A673 (cell line): ENCODE measurements at regions not wholly inside any gene's neighbourhood (a gene's known extent, or its start where the extent isn't known, plus 50 kb on each side); places are given as distances from the start of the nearest gene placed in this dataset.

Source experiments
- BruUV-seq: library from RNA; stranded (reverse); fragments of 400-500 nt; replicated peaks from 2 replicates; lab custom pipeline; 2021; lab: Mats Ljungman, UMichigan
- CTCF ChIA-PET: fragments of 300-600 bp; sonication (Branson Sonifier 250); formaldehyde crosslinking; loops from one replicate; lab custom pipeline; 2022; ENCODE audit warnings: antibody characterized with exemption; lab: Charles Lee
- POLR2A ChIA-PET: fragments of 300-600 bp; sonication (Branson Sonifier 250); formaldehyde crosslinking; loops from one replicate; lab custom pipeline; 2022; ENCODE audit warnings: antibody characterized with exemption; ENCODE audit not compliant: low non-redundant PET; lab: Charles Lee
- DNase-seq: peaks from one replicate; pipeline ENCODE4 v3.0.0-alpha.2; 2015; ENCODE audit warnings: low spot score
- H3K27ac ChIP-seq: fragments of 200-600 bp; sonication (generic); 2 replicates; pipeline ENCODE4 v1.5.1; 2016; ENCODE audit warnings: mixed run types, low read depth, mild to moderate bottlenecking, mixed read lengths, antibody characterized with exemption, low read length; ENCODE audit not compliant: poor library complexity, severe bottlenecking
- H3K27me3 ChIP-seq: fragments of 200-600 bp; sonication (generic); replicated peaks from 2 replicates; pipeline ENCODE4 v1.6.1; 2017; ENCODE audit warnings: mixed run types, low read depth, mild to moderate bottlenecking, mixed read lengths, antibody characterized with exemption, low read length; ENCODE audit not compliant: insufficient read depth, poor library complexity
- H3K36me3 ChIP-seq: fragments of 200-600 bp; sonication (generic); 2 replicates; pipeline ENCODE4 v1.6.1; 2016; ENCODE audit warnings: mixed run types, mild to moderate bottlenecking, mixed read lengths, antibody characterized with exemption, low read length; ENCODE audit not compliant: insufficient read depth, poor library complexity, severe bottlenecking
- H3K4me1 ChIP-seq: fragments of 200-600 bp; sonication (generic); 2 replicates; pipeline ENCODE4 v1.6.1; 2017; ENCODE audit warnings: mixed run types, mild to moderate bottlenecking, mixed read lengths, antibody characterized with exemption, low read length; ENCODE audit not compliant: insufficient read depth, poor library complexity, severe bottlenecking
- H3K4me3 ChIP-seq: fragments of 200-600 bp; sonication (generic); 2 replicates; pipeline ENCODE4 v1.5.1; 2016; ENCODE audit warnings: low read depth, mixed run types, mild to moderate bottlenecking, mixed read lengths, low read length; ENCODE audit not compliant: poor library complexity, severe bottlenecking
- H3K9me3 ChIP-seq: fragments of 200-600 bp; sonication (generic); 2 replicates; pipeline ENCODE4 v1.6.1; 2016; ENCODE audit warnings: mixed run types, low read depth, mild to moderate bottlenecking, mixed read lengths, antibody characterized with exemption, low read length; ENCODE audit not compliant: poor library complexity, severe bottlenecking
- CTCF ChIP-seq: fragments of 300-800, 200-600 bp; sonication (generic); conservative IDR thresholded peaks from 2 replicates; pipeline ENCODE4 v1.5.1; 2017; ENCODE audit warnings: low read depth, mild to moderate bottlenecking, antibody characterized with exemption, low read length, moderate library complexity, mixed read lengths
- EZH2 ChIP-seq: fragments of 200-600 bp; sonication (generic); IDR thresholded peaks from 2 replicates; pipeline ENCODE4 v1.6.1; 2017; ENCODE audit warnings: borderline replicate concordance, low read depth, mild to moderate bottlenecking, mixed read lengths, antibody characterized with exemption, low read length; ENCODE audit not compliant: poor library complexity, severe bottlenecking
- intact Hi-C: fragments of 100-400 bp; cut with micrococcal nuclease; formaldehyde crosslinking; loops from one replicate; pipeline ENCODE4 v1.10.0; 2022; ENCODE audit not compliant: unreplicated experiment

- CTCF ChIA-PET = interaction anchor here (0.8 kb wide), 1 partner anchor 260 kb away, joined by 3 read pairs; no protein-coding TSS in a partner anchor
Measured at GRCh38 chr6:134621858-134622257, 303.9 kb upstream of the SGK1 start.

GRCh38 chr6:134619789-134620188, 301.9 kb upstream of the SGK1 start:
- POLR2A ChIA-PET = no interaction called here
- no peak for TF ChIP-seq EZH2
- TF ChIP-seq CTCF = no peak
- no TSS peak for BruUV-seq
- Histone ChIP-seq H3K27me3 (no peaks in the 10 kb centered on the region), H3K4me1 (peaks cover 22% of the 10 kb centered on the region), H3K9me3 (no peaks in the 10 kb centered on the region), H3K27ac (no peak overlapping the region), H3K36me3 (no peaks in the 10 kb centered on the region), H3K4me3 (no peak overlapping the region)
- intact Hi-C loops = no loop called here
- DNase-seq = no peak
- CTCF ChIA-PET = no interaction called here

More at GRCh38 chr6:134621858-134622257, 303.9 kb upstream of the SGK1 start:
- POLR2A ChIA-PET = no interaction called here
- no peak overlapping the region for H3K4me3 ChIP-seq
- no peaks in the 10 kb centered on the region for H3K27me3 ChIP-seq
- TF ChIP-seq EZH2 = no peak
- no peak for TF ChIP-seq CTCF
- intact Hi-C loops = no loop called here
- no peaks in the 10 kb centered on the region for H3K36me3 ChIP-seq
- DNase-seq = no peak
- no peaks in the 10 kb centered on the region for H3K9me3 ChIP-seq
- BruUV-seq = no TSS peak
- peaks cover 31% of the 10 kb centered on the region for H3K4me1 ChIP-seq
- H3K27ac ChIP-seq = no peak overlapping the region

GRCh38 chr6:134619077-134619476, 301.2 kb upstream of the SGK1 start:
- Histone ChIP-seq H3K27ac (no peak overlapping the region), H3K36me3 (no peaks in the 10 kb centered on the region), H3K9me3 (no peaks in the 10 kb centered on the region), H3K27me3 (no peaks in the 10 kb centered on the region), H3K4me1 (peaks cover 22% of the 10 kb centered on the region), H3K4me3 (no peak overlapping the region)
- POLR2A ChIA-PET = interaction anchor here (0.7 kb wide), 1 partner anchor 441 kb away, joined by 5 read pairs; no protein-coding TSS in a partner anchor
- DNase-seq = no peak
- CTCF ChIA-PET = no interaction called here
- intact Hi-C loops = no loop called here
- TF ChIP-seq EZH2 = no peak
- TF ChIP-seq CTCF = no peak
- no TSS peak for BruUV-seq
